Endothelial cell (in vitro differentiated cells): ENCODE measurements at regions not wholly inside any gene's neighbourhood (a gene's known extent, or its start where the extent isn't known, plus 50 kb on each side); places are given as distances from the start of the nearest gene placed in this dataset.
A peak's percentile ranks its signal among the peaks of the same experiment; 100 is the strongest.

Experiments used
- DNase-seq: peaks from one replicate; pipeline ENCODE4 v3.0.0; 2021; ENCODE audit warnings: low spot score
- H3K27ac Mint-ChIP-seq: one replicate; pipeline ENCODE4 v1.8.0; 2021; ENCODE audit warnings: mixed read lengths, inconsistent platforms; ENCODE audit not compliant: unreplicated experiment
- H3K27me3 Mint-ChIP-seq: one replicate; pipeline ENCODE4 v1.8.0; 2021; ENCODE audit warnings: mild to moderate bottlenecking, moderate library complexity, mixed read lengths, inconsistent platforms; ENCODE audit not compliant: unreplicated experiment
- H3K36me3 Mint-ChIP-seq: one replicate; pipeline ENCODE4 v1.8.0; 2021; ENCODE audit warnings: mild to moderate bottlenecking, low read depth, mixed read lengths, inconsistent platforms; ENCODE audit not compliant: unreplicated experiment
- H3K4me1 Mint-ChIP-seq: one replicate; pipeline ENCODE4 v1.8.0; 2021; ENCODE audit warnings: mild to moderate bottlenecking, mixed read lengths, inconsistent platforms; ENCODE audit not compliant: unreplicated experiment
- H3K4me3 Mint-ChIP-seq: one replicate; pipeline ENCODE4 v1.8.0; 2021; ENCODE audit warnings: mild to moderate bottlenecking, mixed read lengths, inconsistent platforms; ENCODE audit not compliant: unreplicated experiment
- H3K9me3 Mint-ChIP-seq: one replicate; pipeline ENCODE4 v1.8.0; 2021; ENCODE audit warnings: mixed read lengths, inconsistent platforms; ENCODE audit not compliant: unreplicated experiment
- TF ChIP-seq, protein P1 (sequence below): fragments of 200-600 bp; sonication (generic); IDR thresholded peaks from one replicate; pipeline ENCODE4 v1.5.0; 2021; ENCODE audit warnings: antibody characterized with exemption; ENCODE audit not compliant: unreplicated experiment

DNA sequence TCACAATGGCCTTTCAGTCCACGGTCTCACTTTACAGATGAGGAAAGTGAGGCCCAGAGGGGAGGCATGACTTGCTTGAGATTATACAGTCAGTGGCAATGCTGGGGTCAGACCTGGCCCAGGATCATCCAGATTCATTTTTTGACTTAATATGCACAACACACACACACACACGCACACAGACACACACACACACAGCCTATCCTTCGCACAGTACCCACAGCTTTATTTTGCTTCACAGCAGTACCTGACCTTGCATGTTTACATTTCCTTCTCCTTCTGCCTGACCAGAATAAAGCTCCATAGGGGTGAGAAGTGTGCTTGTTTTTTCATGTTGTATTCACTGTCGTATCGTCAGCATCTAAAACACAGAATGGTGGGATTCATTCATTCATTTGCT is 79.8 kb downstream of the VEGFA start:
- Mint-ChIP-seq H3K4me1 (no peaks in the 10 kb centered on the region), H3K27ac (no peak overlapping the region), H3K4me3 (peak overlapping the region; percentile 42), H3K9me3 (no peaks in the 10 kb centered on the region), H3K36me3 (no peaks in the 10 kb centered on the region), H3K27me3 (peaks cover 7% of the 10 kb centered on the region)
- no peak for DNase-seq
- TF ChIP-seq, protein P1, sequence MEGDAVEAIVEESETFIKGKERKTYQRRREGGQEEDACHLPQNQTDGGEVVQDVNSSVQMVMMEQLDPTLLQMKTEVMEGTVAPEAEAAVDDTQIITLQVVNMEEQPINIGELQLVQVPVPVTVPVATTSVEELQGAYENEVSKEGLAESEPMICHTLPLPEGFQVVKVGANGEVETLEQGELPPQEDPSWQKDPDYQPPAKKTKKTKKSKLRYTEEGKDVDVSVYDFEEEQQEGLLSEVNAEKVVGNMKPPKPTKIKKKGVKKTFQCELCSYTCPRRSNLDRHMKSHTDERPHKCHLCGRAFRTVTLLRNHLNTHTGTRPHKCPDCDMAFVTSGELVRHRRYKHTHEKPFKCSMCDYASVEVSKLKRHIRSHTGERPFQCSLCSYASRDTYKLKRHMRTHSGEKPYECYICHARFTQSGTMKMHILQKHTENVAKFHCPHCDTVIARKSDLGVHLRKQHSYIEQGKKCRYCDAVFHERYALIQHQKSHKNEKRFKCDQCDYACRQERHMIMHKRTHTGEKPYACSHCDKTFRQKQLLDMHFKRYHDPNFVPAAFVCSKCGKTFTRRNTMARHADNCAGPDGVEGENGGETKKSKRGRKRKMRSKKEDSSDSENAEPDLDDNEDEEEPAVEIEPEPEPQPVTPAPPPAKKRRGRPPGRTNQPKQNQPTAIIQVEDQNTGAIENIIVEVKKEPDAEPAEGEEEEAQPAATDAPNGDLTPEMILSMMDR, result no peak

DNA sequence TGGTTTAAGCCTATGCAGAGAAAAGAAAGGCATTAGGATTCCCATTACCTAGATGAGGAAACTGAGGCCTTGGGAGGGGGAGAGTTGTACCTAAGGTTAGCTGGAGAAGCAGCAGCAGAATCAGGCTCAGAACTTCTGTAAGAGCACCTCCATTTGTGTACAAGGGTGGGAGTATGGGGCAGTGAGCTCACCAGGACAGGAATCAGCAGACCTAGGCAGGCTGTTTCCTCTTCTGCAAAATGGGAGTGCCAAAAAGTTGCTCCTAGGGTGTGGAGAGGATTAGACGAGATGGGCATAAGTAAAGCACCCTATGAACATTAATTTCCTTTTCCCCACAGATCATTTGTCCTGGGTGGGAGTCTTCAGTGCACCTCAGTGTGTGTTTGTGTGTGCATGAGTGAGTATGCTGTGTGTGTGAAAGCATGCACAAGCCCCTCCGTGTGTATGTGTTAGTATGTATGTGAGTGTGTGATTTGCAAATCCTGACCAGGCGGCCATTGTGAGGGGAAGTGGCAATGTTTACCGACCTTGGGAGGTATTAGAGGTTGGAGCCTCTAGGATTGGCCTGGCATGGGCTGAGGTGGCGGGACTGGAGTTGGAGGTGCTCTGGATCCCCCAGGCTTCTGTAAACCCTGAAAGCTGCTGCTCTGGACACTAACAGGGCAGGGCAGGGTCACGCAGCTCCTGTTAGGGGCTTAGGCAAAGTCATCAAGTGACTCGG is 78.8 kb downstream of the VEGFA start:
- no peaks in the 10 kb centered on the region for H3K36me3 Mint-ChIP-seq
- no peak overlapping the region for H3K4me3 Mint-ChIP-seq
- H3K9me3 Mint-ChIP-seq, result no peaks in the 10 kb centered on the region

DNA sequence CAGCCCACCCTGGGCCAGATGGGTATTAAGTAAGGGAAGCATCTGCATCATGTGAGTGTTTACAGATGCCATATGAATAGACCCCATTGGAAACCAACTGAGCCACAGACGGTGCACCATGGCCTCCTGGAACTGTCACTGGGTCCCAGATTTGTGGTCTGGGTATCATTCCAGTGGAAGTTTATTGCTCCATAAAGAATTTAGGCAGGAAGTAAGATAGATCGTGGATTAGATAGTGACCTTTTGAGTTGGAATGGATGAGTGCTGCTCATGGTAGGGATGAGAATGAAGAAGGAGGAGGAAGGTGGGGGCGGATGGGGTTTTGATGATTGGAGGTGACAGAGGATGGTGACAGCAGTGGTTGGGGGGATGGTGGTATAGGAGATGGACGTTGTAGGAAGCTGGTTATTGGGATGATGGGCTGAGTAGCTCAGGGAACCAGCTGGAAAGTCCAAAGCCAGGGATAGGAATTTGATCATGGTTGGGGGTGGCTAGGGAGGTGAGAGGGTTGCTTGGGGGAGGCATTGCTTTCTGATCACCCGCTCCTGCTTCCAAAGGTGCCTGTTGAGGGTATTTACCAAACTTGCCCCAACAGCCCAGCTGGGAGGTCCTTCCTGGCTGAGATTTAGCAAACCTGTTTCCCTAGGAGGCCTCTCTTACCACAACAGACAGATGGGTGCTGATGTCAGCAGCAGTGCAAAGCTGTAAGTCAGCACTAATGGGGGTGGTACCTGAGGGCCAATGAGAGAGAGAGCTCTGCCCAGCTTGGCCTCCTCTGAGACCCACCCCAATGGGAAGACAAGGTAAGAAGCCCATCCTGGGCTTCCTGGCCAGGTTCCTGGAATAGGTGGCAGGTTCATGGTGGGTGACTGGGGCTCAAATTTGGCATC is 78.0 kb downstream of the VEGFA start:
- no peak overlapping the region for H3K27ac Mint-ChIP-seq
- H3K9me3 Mint-ChIP-seq, result no peaks in the 10 kb centered on the region
- H3K27me3 Mint-ChIP-seq, result peaks cover 7% of the 10 kb centered on the region
- no peaks in the 10 kb centered on the region for H3K36me3 Mint-ChIP-seq
- H3K4me3 Mint-ChIP-seq, result no peak overlapping the region
- TF ChIP-seq, protein P1, result no peak
- no peaks in the 10 kb centered on the region for H3K4me1 Mint-ChIP-seq
- DNase-seq, result no peak

More for the DNA sequence above, 78.8 kb downstream of the VEGFA start:
- no peaks in the 10 kb centered on the region for H3K4me1 Mint-ChIP-seq
- TF ChIP-seq, protein P1, result no peak
- peaks cover 7% of the 10 kb centered on the region for H3K27me3 Mint-ChIP-seq
- no peak for DNase-seq
- no peak overlapping the region for H3K27ac Mint-ChIP-seq

DNA sequence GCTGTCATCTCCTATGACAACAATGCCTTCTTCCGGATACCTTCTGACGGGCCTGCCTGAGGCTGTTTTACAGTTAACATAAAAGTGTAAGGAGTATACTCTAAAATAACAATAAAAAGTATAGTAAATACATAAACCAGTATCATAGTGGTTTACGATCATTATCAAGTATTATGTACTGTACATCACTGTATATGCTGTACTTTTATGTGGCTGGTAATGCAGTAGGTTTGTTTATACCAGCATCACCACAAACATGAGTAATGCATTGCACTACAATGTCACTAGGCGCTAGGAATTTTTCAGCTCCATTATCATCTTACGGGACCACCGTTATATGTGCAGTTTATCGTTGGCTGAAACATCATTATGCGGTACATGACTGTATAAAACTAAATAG is 76.5 kb downstream of the VEGFA start:
- DNase-seq, result no peak
- H3K4me3 Mint-ChIP-seq, result no peak overlapping the region
- peaks cover 7% of the 10 kb centered on the region for H3K27me3 Mint-ChIP-seq
- H3K36me3 Mint-ChIP-seq, result no peaks in the 10 kb centered on the region
- TF ChIP-seq, protein P1, result no peak
- H3K9me3 Mint-ChIP-seq, result no peaks in the 10 kb centered on the region
- H3K27ac Mint-ChIP-seq, result no peak overlapping the region
- no peaks in the 10 kb centered on the region for H3K4me1 Mint-ChIP-seq

DNA sequence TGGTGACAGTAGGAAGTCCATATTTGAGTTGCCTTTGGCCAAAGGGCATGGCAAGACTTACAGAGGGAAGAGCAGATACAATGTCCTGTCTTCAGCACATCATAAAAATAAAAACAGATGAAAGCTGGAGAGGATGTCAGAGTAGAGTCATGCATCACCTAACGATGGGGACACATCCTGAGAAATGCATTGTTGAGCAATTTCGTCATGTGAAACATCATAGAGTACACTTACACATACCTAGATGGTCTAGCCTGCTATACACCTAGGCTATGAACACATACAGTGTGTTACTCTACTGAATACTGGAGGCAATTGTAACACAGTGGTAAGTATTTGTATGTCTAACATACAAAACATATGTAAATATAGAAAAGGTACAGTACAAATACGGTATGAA is 75.6 kb downstream of the VEGFA start:
- Mint-ChIP-seq H3K27me3 (peaks cover 7% of the 10 kb centered on the region), H3K27ac (no peak overlapping the region), H3K4me3 (no peak overlapping the region), H3K4me1 (no peaks in the 10 kb centered on the region), H3K9me3 (no peaks in the 10 kb centered on the region), H3K36me3 (no peaks in the 10 kb centered on the region)
- TF ChIP-seq, protein P1, result no peak
- no peak for DNase-seq
